HL-60 (cell line): ENCODE measurements at regions not wholly inside any gene's neighbourhood (a gene's known extent, or its start where the extent isn't known, plus 50 kb on each side); places are given as distances from the start of the nearest gene placed in this dataset.

Experiments
- CTCF ChIP-seq: IDR thresholded peaks from one replicate; pipeline ENCODE4 v1.5.1; 2011; ENCODE audit warnings: low read length, control low read depth, inconsistent platforms; ENCODE audit not compliant: insufficient read depth
- GABPA ChIP-seq: IDR thresholded peaks from 2 replicates; pipeline ENCODE4 v1.6.1; 2012; ENCODE audit warnings: low read depth
- REST ChIP-seq: IDR thresholded peaks from 2 replicates; pipeline ENCODE4 v1.6.1; 2012; ENCODE audit warnings: low read depth; ENCODE audit not compliant: insufficient replicate concordance

DNA sequence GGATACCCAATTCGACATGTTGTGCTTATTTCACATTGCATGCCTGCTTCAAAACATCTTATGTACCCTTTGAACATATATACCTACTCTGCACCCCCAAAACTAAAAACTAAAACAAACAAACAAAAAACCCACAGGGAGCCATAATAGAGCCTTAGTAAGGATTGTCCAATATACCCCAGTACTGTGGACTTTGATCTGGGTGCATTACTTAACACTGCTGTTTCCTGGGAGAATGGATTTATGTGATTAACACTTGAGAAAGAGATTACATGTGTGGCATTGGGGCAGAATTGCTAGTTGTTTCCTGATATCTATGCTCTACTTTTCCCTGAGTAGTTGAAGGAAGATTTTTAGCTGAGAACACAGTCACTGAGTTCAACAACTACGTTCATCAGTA lies 583.4 kb upstream of the ROBO1 start:
- TF ChIP-seq CTCF: no peak
- TF ChIP-seq GABPA: no peak
- TF ChIP-seq REST: no peak
